OCI-LY3 (cell line): ENCODE measurements at regions not wholly inside any gene's neighbourhood (a gene's known extent, or its start where the extent isn't known, plus 50 kb on each side); places are given as distances from the start of the nearest gene placed in this dataset.

Experiments
- H2AFZ ChIP-seq: fragments of 200-600, 300-600 bp; shearing (Covaris generic); 2 replicates; pipeline ENCODE4 v1.6.0; 2014; ENCODE audit warnings: antibody characterized with exemption, low read depth, low read length
- H3K27ac ChIP-seq: fragments of 200-600, 300-600 bp; sonication (generic); 2 replicates; pipeline ENCODE4 v1.5.1; 2014; ENCODE audit warnings: mild to moderate bottlenecking, low read length, moderate library complexity, mixed read lengths
- H3K27me3 ChIP-seq: fragments of 200-600, 300-600 bp; sonication (generic); 2 replicates; pipeline ENCODE4 v1.6.1; 2014; ENCODE audit warnings: low read depth, low read length, mixed read lengths
- H3K36me3 ChIP-seq: fragments of 200-600, 300-600 bp; sonication (generic); replicated peaks from 2 replicates; pipeline ENCODE3; 2014; ENCODE audit warnings: low read depth, low read length, mixed read lengths
- H3K4me1 ChIP-seq: fragments of 300-600, 200-600 bp; sonication (generic); 2 replicates; pipeline ENCODE4 v1.6.1; 2014; ENCODE audit warnings: low read length, mixed read lengths
- H3K4me2 ChIP-seq: fragments of 200-600, 300-600 bp; sonication (generic); 2 replicates; pipeline ENCODE4 v1.6.1; 2014; ENCODE audit warnings: low read length, mixed read lengths
- H3K4me3 ChIP-seq: fragments of 300-600, 200-600 bp; sonication (generic); 2 replicates; pipeline ENCODE4 v1.5.1; 2014; ENCODE audit warnings: antibody characterized with exemption, mild to moderate bottlenecking, low read length, moderate library complexity
- H3K79me2 ChIP-seq: fragments of 300-600, 200-600 bp; shearing (Covaris generic); 2 replicates; pipeline ENCODE4 v1.6.1; 2014; ENCODE audit warnings: mild to moderate bottlenecking, low read length, mixed read lengths
- H3K9ac ChIP-seq: fragments of 300-600, 200-600 bp; shearing (Covaris generic); 2 replicates; pipeline ENCODE4 v1.6.0; 2014; ENCODE audit warnings: mild to moderate bottlenecking, low read length, moderate library complexity
- H3K9me3 ChIP-seq: fragments of 200-600, 300-600 bp; shearing (Covaris generic); 2 replicates; pipeline ENCODE4 v1.6.1; 2014; ENCODE audit warnings: low read length, mixed read lengths; ENCODE audit not compliant: insufficient read depth
- H4K20me1 ChIP-seq: fragments of 200-600, 300-600 bp; sonication (generic); 2 replicates; pipeline ENCODE4 v1.6.1; 2016; ENCODE audit warnings: low read length, mixed read lengths; ENCODE audit not compliant: insufficient read depth
- EZH2phosphoT487 ChIP-seq: fragments of 200-600 bp; shearing (Covaris generic); IDR thresholded peaks from 2 replicates; pipeline ENCODE4 v1.6.1; 2018; ENCODE audit warnings: antibody characterized with exemption, mixed run types, low read depth
- TF ChIP-seq, protein P1 (sequence below): fragments of 200-600, 300-600 bp; sonication (generic); IDR thresholded peaks from 2 replicates; pipeline ENCODE4 v1.5.1; 2014; ENCODE audit warnings: antibody characterized with exemption, low read length, low read depth

DNA sequence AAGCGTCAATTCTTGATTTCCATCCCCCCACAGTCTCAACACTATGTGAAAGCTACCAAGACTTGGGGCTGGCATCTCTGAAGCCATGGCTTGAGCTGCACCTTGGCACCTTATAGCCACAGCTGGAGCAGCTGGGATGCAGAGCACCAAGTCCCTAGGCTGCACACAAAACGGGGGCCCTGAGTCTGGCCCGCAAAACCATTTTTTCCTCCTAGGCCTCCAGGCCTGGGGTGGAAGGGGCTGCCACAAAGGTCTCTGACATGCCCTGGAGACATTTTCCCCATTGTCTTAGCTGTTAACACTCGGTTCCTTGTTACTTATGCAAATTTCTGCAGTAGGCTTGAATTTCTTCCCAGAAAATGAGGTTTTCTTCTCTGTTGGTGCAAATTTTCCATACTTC, 89.8 kb upstream of the GNAI1 start:
- Histone ChIP-seq H3K79me2 (no peaks in the 10 kb centered on the region), H3K27ac (no peak overlapping the region), H3K27me3 (no peaks in the 10 kb centered on the region), H3K9me3 (no peaks in the 10 kb centered on the region), H3K36me3 (no peaks in the 10 kb centered on the region), H3K4me2 (no peak overlapping the region), H3K4me1 (no peaks in the 10 kb centered on the region), H3K4me3 (no peak overlapping the region), H3K9ac (no peak overlapping the region), H2AFZ (no peak overlapping the region), H4K20me1 (no peaks in the 10 kb centered on the region)
- TF ChIP-seq, protein P1, sequence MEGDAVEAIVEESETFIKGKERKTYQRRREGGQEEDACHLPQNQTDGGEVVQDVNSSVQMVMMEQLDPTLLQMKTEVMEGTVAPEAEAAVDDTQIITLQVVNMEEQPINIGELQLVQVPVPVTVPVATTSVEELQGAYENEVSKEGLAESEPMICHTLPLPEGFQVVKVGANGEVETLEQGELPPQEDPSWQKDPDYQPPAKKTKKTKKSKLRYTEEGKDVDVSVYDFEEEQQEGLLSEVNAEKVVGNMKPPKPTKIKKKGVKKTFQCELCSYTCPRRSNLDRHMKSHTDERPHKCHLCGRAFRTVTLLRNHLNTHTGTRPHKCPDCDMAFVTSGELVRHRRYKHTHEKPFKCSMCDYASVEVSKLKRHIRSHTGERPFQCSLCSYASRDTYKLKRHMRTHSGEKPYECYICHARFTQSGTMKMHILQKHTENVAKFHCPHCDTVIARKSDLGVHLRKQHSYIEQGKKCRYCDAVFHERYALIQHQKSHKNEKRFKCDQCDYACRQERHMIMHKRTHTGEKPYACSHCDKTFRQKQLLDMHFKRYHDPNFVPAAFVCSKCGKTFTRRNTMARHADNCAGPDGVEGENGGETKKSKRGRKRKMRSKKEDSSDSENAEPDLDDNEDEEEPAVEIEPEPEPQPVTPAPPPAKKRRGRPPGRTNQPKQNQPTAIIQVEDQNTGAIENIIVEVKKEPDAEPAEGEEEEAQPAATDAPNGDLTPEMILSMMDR = no peak
- no peak for TF ChIP-seq EZH2phosphoT487

DNA sequence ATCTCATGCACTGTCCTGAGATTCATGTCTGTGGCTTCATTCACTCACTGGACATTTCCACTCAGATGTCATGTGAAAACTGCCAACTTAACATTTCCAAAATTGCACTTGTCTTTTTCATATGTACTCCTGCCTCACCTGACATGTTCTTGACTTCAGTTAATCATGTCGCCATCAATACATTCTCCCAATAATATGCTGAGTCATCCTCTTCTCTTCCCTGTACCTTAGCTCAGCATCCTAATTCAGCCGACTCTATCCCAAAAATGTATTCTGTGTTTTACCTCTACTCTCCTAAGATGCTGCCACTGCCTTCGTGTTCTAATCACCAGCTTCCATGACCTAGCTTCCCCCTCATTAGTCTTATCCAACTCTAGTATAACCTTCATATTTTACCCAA, 93.9 kb upstream of the GNAI1 start:
- no peak overlapping the region for H2AFZ ChIP-seq
- no peak overlapping the region for H3K4me2 ChIP-seq
- TF ChIP-seq, protein P1 = no peak
- no peak for TF ChIP-seq EZH2phosphoT487
- H3K4me3 ChIP-seq = no peak overlapping the region
- no peaks in the 10 kb centered on the region for H3K9me3 ChIP-seq
- no peak overlapping the region for H3K27ac ChIP-seq
- no peaks in the 10 kb centered on the region for H3K79me2 ChIP-seq
- no peaks in the 10 kb centered on the region for H4K20me1 ChIP-seq
- no peaks in the 10 kb centered on the region for H3K36me3 ChIP-seq
- no peaks in the 10 kb centered on the region for H3K27me3 ChIP-seq
- H3K9ac ChIP-seq = no peak overlapping the region
- H3K4me1 ChIP-seq = no peaks in the 10 kb centered on the region

DNA sequence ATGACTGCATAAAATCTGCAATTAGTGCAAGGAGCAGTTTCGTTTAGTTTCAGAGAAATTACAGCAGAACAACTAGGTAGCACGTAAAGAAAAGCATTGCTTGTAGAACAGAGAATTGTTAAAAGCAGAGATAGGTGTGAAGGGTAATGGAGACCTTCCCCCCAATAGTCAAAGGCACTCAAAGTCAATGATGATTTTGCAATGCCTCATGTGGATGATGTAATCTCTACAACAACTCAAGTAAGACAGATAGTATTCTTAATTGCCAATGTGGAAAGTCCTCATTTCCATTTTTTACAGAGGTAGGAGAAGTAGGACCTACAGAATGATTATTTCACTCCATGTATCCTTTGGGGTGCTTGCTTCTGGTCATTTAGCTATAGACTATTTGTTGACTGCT, 94.3 kb upstream of the GNAI1 start:
- Histone ChIP-seq H3K36me3 (no peaks in the 10 kb centered on the region), H3K27me3 (no peaks in the 10 kb centered on the region), H3K4me3 (no peak overlapping the region), H4K20me1 (no peaks in the 10 kb centered on the region), H3K79me2 (no peaks in the 10 kb centered on the region), H3K4me1 (no peaks in the 10 kb centered on the region), H3K4me2 (no peak overlapping the region), H3K9me3 (no peaks in the 10 kb centered on the region), H2AFZ (no peak overlapping the region), H3K9ac (no peak overlapping the region), H3K27ac (no peak overlapping the region)
- no peak for TF ChIP-seq EZH2phosphoT487
- TF ChIP-seq, protein P1 = no peak

DNA sequence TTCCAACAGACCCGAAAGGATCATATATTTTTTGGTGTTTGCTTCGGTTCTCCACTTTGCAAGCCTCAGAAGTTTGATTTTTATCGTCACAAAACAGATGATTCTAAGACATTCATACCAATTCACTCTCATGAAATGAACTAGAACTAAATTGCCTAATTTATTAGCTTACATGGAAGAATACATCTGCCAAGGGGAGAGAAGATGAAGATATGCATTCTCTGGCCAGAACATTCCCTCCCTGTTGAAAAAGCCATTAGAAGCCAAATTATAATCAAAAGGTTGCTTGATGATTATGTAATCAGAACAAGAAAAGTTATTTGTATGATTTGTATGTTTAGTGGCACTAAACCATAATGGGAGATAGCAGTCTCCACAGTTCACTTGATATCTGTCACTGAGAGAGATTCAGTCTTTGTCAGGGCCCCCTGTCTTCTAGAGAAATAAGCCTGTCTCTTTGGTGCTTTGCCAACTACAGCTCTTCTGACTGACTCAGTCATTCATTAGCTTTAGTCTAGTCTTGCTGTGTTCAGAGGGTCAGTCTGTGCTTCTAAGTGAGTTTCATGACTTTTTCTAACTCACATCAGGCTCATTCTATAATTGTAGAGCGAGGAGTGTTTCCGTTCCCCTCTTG, 95.3 kb upstream of the GNAI1 start:
- H3K4me3 ChIP-seq = no peak overlapping the region
- H3K36me3 ChIP-seq = no peaks in the 10 kb centered on the region
- no peak overlapping the region for H3K4me2 ChIP-seq
- no peak overlapping the region for H3K9ac ChIP-seq
- H2AFZ ChIP-seq = no peak overlapping the region
- H3K27me3 ChIP-seq = no peaks in the 10 kb centered on the region
- no peaks in the 10 kb centered on the region for H4K20me1 ChIP-seq
- H3K27ac ChIP-seq = no peak overlapping the region
- no peak for TF ChIP-seq EZH2phosphoT487
- TF ChIP-seq, protein P1 = no peak
- H3K79me2 ChIP-seq = no peaks in the 10 kb centered on the region
- no peaks in the 10 kb centered on the region for H3K9me3 ChIP-seq
- H3K4me1 ChIP-seq = no peaks in the 10 kb centered on the region
